Left lung (tissue), 4 donors: ENCODE measurements at regions not wholly inside any gene's neighbourhood (a gene's known extent, or its start where the extent isn't known, plus 50 kb on each side); places are given as distances from the start of the nearest gene placed in this dataset.

Source experiments
- ATAC-seq: fragments of 200-7000 bp; cut with Tn5 transposase; one replicate; pipeline ENCODE4 v1.9.1; 2020; ENCODE audit warnings: moderate library complexity
- DNase-seq, 4 donors: peaks; one replicate each; pipeline ENCODE4 v3.0.0-alpha.2; 2013 to 2020
- H3K27ac ChIP-seq, 2 donors: fragments of 200-600 bp; sonication (generic) in 1 of 2; one replicate each; pipeline versions ENCODE4 v1.5.0 to v1.8.0; 2020 to 2021
- H3K27me3 ChIP-seq, 2 donors: fragments of 200-600 bp; sonication (generic) in 1 of 2; one replicate each; pipeline versions ENCODE4 v1.5.0 to v1.8.0; 2020 to 2021
- H3K36me3 ChIP-seq, 2 donors: fragments of 200-600 bp; sonication (generic) in 1 of 2; one replicate each; pipeline versions ENCODE4 v1.5.0 to v1.8.0; 2020 to 2021
- H3K4me1 ChIP-seq, 2 donors: fragments of 200-600 bp; one replicate each; pipeline ENCODE4 v1.8.0; 2021
- H3K4me3 ChIP-seq, 2 donors: fragments of 200-600 bp; sonication (generic) in 1 of 2; one replicate each; pipeline versions ENCODE4 v1.5.0 to v1.8.0; 2020 to 2021; ENCODE audit warnings: mild to moderate bottlenecking in 1 of 2
- H3K9me3 ChIP-seq, 2 donors: fragments of 200-600 bp; sonication (generic) in 1 of 2; one replicate each; pipeline versions ENCODE4 v1.5.0 to v1.8.0; 2020 to 2021
- intact Hi-C, 2 donors: fragments of 100-400 bp; cut with DNase I; formaldehyde crosslinking; loops; one replicate each; pipeline versions ENCODE4 v1.11.2 to v1.14.2; 2022
- TF ChIP-seq, protein P1 (sequence below), 2 donors: fragments of 200-600 bp; sonication (generic) in 1 of 2; IDR thresholded peaks; one replicate each; pipeline versions ENCODE4 v1.5.0 to v1.8.0; 2021; ENCODE audit warnings: antibody characterized with exemption in 2 of 2
- donor health status: DM: no; HTN: yes; CAD: no.
- donor health status: DM: no; HTN: no; CAD: no.

- Histone ChIP-seq H3K4me1 (no peaks in the 10 kb centered on the region), H3K9me3 (peaks cover 0 to 3% of the 10 kb centered on the region in 2 donors), H3K4me3 (no peak overlapping the region), H3K27me3 (no peaks in the 10 kb centered on the region), H3K36me3 (no peaks in the 10 kb centered on the region), H3K27ac (no peak overlapping the region)
- intact Hi-C loops = no loop called here
- ATAC-seq (no peak), DNase-seq (no peak)
- TF ChIP-seq, protein P1, sequence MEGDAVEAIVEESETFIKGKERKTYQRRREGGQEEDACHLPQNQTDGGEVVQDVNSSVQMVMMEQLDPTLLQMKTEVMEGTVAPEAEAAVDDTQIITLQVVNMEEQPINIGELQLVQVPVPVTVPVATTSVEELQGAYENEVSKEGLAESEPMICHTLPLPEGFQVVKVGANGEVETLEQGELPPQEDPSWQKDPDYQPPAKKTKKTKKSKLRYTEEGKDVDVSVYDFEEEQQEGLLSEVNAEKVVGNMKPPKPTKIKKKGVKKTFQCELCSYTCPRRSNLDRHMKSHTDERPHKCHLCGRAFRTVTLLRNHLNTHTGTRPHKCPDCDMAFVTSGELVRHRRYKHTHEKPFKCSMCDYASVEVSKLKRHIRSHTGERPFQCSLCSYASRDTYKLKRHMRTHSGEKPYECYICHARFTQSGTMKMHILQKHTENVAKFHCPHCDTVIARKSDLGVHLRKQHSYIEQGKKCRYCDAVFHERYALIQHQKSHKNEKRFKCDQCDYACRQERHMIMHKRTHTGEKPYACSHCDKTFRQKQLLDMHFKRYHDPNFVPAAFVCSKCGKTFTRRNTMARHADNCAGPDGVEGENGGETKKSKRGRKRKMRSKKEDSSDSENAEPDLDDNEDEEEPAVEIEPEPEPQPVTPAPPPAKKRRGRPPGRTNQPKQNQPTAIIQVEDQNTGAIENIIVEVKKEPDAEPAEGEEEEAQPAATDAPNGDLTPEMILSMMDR (IDR thresholded peaks at IDR 0.05) = no peak
Observed at GRCh38 chr3:99287876-99288275, 350.5 kb upstream of the COL8A1 start.

- no peak for DNase-seq
- no peak for ATAC-seq
- Histone ChIP-seq H3K27ac (no peak overlapping the region), H3K4me1 (no peaks in the 10 kb centered on the region), H3K27me3 (no peaks in the 10 kb centered on the region), H3K4me3 (no peak overlapping the region), H3K9me3 (peaks cover 0 to 3% of the 10 kb centered on the region in 2 donors), H3K36me3 (no peaks in the 10 kb centered on the region)
- TF ChIP-seq, protein P1 (IDR thresholded peaks at IDR 0.05) = no peak
- intact Hi-C loops = no loop called here
Observed at GRCh38 chr3:99286266-99286845, 352.0 kb upstream of the COL8A1 start.

GRCh38 chr3:99269606-99270351 lies 368.3 kb upstream of the DCBLD2 start:
- H3K27me3 ChIP-seq = no peaks in the 10 kb centered on the region
- DNase-seq (peak in 2 of 4 donors; percentile 40 to 55), ATAC-seq (peak; percentile 17)
- TF ChIP-seq, protein P1 (IDR thresholded peaks at IDR 0.05) = no peak
- no peaks in the 10 kb centered on the region for H3K4me1 ChIP-seq
- intact Hi-C loops = no loop called here
- no peak overlapping the region for H3K27ac ChIP-seq
- no peaks in the 10 kb centered on the region for H3K9me3 ChIP-seq
- H3K4me3 ChIP-seq = no peak overlapping the region
- no peaks in the 10 kb centered on the region for H3K36me3 ChIP-seq

GRCh38 chr3:99256788-99257187 lies 355.3 kb upstream of the DCBLD2 start:
- ATAC-seq = no peak
- Histone ChIP-seq H3K36me3 (no peaks in the 10 kb centered on the region), H3K27ac (no peak overlapping the region), H3K27me3 (no peaks in the 10 kb centered on the region), H3K4me3 (no peak overlapping the region), H3K4me1 (peaks cover 0 to 3% of the 10 kb centered on the region in 2 donors), H3K9me3 (peaks cover 0 to 18% of the 10 kb centered on the region in 2 donors)
- TF ChIP-seq, protein P1 (IDR thresholded peaks at IDR 0.05) = no peak
- intact Hi-C loops = no loop called here
- DNase-seq = no peak

- Histone ChIP-seq H3K4me1 (peaks cover 0 to 3% of the 10 kb centered on the region in 2 donors), H3K27ac (no peak overlapping the region), H3K27me3 (no peaks in the 10 kb centered on the region), H3K36me3 (no peaks in the 10 kb centered on the region), H3K4me3 (no peak overlapping the region), H3K9me3 (peaks cover 0 to 9% of the 10 kb centered on the region in 2 donors)
- DNase-seq (peak in 2 of 4 donors; percentile 68 to 81), ATAC-seq (no peak)
- TF ChIP-seq, protein P1 (IDR thresholded peaks at IDR 0.05) = no peak
- intact Hi-C loops = no loop called here
Observed at GRCh38 chr3:99253963-99254355, 352.5 kb upstream of the DCBLD2 start.
